ENCODE measurements at regions not wholly inside any gene's neighbourhood (a gene's known extent, or its start where the extent isn't known, plus 50 kb on each side); places are given as distances from the start of the nearest gene placed in this dataset.
"Not testable (repeated sequence)": the region's sequence is repeated elsewhere in the genome, so short reads cannot be mapped to it uniquely, and the experiment has no call there.

GRCh38 chr5:40453689-40454088 lies 226.0 kb upstream of the PTGER4 start:
- Histone ChIP-seq H3K9me3 (replicated peaks in 1 of 11) (peaks cover 35 to 52% (median 43%) of the 10 kb centered on the region in 11 experiments), H3K4me2 (peak overlapping the region in 8 of 11 experiments; percentile 1 to 52 (median 30); a peak in 12 of 22 replicates), H3K27ac (no peak overlapping the region), H3K9ac (no peak overlapping the region), H3K27me3 (no peaks in the 10 kb centered on the region), H3K36me3 (no peaks in the 10 kb centered on the region), H4K20me1 (no peaks in the 10 kb centered on the region), H3K4me3 (no peak overlapping the region), H3K4me1 (peaks cover 0 to 9% (median 6%) of the 10 kb centered on the region in 10 experiments; a peak in 10 of 20 replicates)
- TF ChIP-seq Cebpa-rat (IDR thresholded peaks at IDR 0.05) = no peak

- Histone ChIP-seq H3K9me3 (replicated peaks in 1 of 11) (peaks cover 35 to 58% (median 48%) of the 10 kb centered on the region in 11 experiments), H4K20me1 (no peaks in the 10 kb centered on the region), H3K4me2 (peak overlapping the region in 7 of 11 experiments; percentile 1 to 52 (median 31); a peak in 8 of 22 replicates), H3K36me3 (no peaks in the 10 kb centered on the region), H3K9ac (no peak overlapping the region), H3K4me3 (no peak overlapping the region), H3K4me1 (peaks cover 0 to 9% (median 6%) of the 10 kb centered on the region in 10 experiments; a peak in 10 of 20 replicates), H3K27me3 (no peaks in the 10 kb centered on the region), H3K27ac (no peak overlapping the region)
- TF ChIP-seq Cebpa-rat (IDR thresholded peaks at IDR 0.05) = no peak
Measured at GRCh38 chr5:40452874-40453624, 226.7 kb upstream of the PTGER4 start.

GRCh38 chr5:40447438-40447837 lies 232.3 kb upstream of the PTGER4 start:
- no peak overlapping the region for H3K4me3 ChIP-seq
- peaks cover 2 to 8% (median 3%) of the 10 kb centered on the region in 10 experiments; a peak in 16 of 20 replicates for H3K4me1 ChIP-seq
- no peak for TF ChIP-seq Cebpa-rat (IDR thresholded peaks at IDR 0.05)
- no peak overlapping the region for H3K9ac ChIP-seq
- H3K27me3 ChIP-seq = no peaks in the 10 kb centered on the region
- no peak overlapping the region for H3K27ac ChIP-seq
- H4K20me1 ChIP-seq = no peaks in the 10 kb centered on the region
- no peaks in the 10 kb centered on the region; a peak in 1 of 22 replicates for H3K36me3 ChIP-seq
- no peak overlapping the region; a peak in 1 of 22 replicates for H3K4me2 ChIP-seq
- H3K9me3 ChIP-seq (replicated peaks in 1 of 11) = peaks cover 53 to 85% (median 67%) of the 10 kb centered on the region in 11 experiments

- no peak overlapping the region; a peak in 2 of 22 replicates for H3K4me2 ChIP-seq
- peaks cover 7 to 13% (median 8%) of the 10 kb centered on the region in 10 experiments; a peak in 19 of 20 replicates for H3K4me1 ChIP-seq
- no peaks in the 10 kb centered on the region for H4K20me1 ChIP-seq
- no peak overlapping the region for H3K27ac ChIP-seq
- H3K4me3 ChIP-seq = no peak overlapping the region
- no peak overlapping the region for H3K9ac ChIP-seq
- H3K36me3 ChIP-seq = no peaks in the 10 kb centered on the region; a peak in 1 of 22 replicates
- no peaks in the 10 kb centered on the region for H3K27me3 ChIP-seq
- no peak for TF ChIP-seq Cebpa-rat (IDR thresholded peaks at IDR 0.05)
- H3K9me3 ChIP-seq (replicated peaks in 1 of 11) = peaks cover 48 to 83% (median 62%) of the 10 kb centered on the region in 11 experiments
Measured at GRCh38 chr5:40446910-40447309, 232.8 kb upstream of the PTGER4 start.

- H3K4me1 ChIP-seq = peaks cover 18 to 32% (median 20%) of the 10 kb centered on the region in 10 experiments; a peak in 19 of 20 replicates
- no peaks in the 10 kb centered on the region; a peak in 1 of 22 replicates for H3K36me3 ChIP-seq
- peak overlapping the region; percentile 37 to 75 (median 64); a peak in 17 of 22 replicates for H3K4me2 ChIP-seq
- H3K9me3 ChIP-seq (replicated peaks in 1 of 11) = peaks cover 35 to 84% (median 58%) of the 10 kb centered on the region in 11 experiments
- no peak overlapping the region for H3K4me3 ChIP-seq
- H4K20me1 ChIP-seq = no peaks in the 10 kb centered on the region
- H3K27ac ChIP-seq = peak overlapping the region in 8 of 11 experiments; percentile 15 to 84 (median 40); a peak in 10 of 22 replicates
- no peaks in the 10 kb centered on the region for H3K27me3 ChIP-seq
- H3K9ac ChIP-seq = peak overlapping the region in 2 of 11 experiments; percentile 47 to 49; a peak in 2 of 22 replicates
- TF ChIP-seq Cebpa-rat (IDR thresholded peaks at IDR 0.05) = no peak
Measured at GRCh38 chr5:40442346-40442745, 237.4 kb upstream of the PTGER4 start.

GRCh38 chr5:40441733-40442132 lies 238.0 kb upstream of the PTGER4 start:
- H4K20me1 ChIP-seq = no peaks in the 10 kb centered on the region
- no peak for TF ChIP-seq Cebpa-rat (IDR thresholded peaks at IDR 0.05)
- H3K27ac ChIP-seq = peak overlapping the region; percentile 14 to 84 (median 26); a peak in 15 of 22 replicates
- H3K27me3 ChIP-seq = no peaks in the 10 kb centered on the region
- no peaks in the 10 kb centered on the region; a peak in 1 of 22 replicates for H3K36me3 ChIP-seq
- H3K4me2 ChIP-seq = peak overlapping the region; percentile 37 to 75 (median 64)
- H3K4me1 ChIP-seq = peaks cover 24 to 38% (median 26%) of the 10 kb centered on the region in 10 experiments
- peak overlapping the region in 2 of 11 experiments; percentile 47 to 49; a peak in 4 of 22 replicates for H3K9ac ChIP-seq
- peaks cover 31 to 81% (median 55%) of the 10 kb centered on the region in 11 experiments for H3K9me3 ChIP-seq (replicated peaks in 1 of 11)
- 0 out of 20 replicates have a peak overlapping the region, but pooled peaks of 1 of the 10 experiments have one; percentile 7 for H3K4me3 ChIP-seq

- H3K4me2 ChIP-seq = peak overlapping the region in 3 of 11 experiments; percentile 64 to 75 (median 70); a peak in 3 of 22 replicates
- H3K4me3 ChIP-seq = 0 out of 20 replicates have a peak overlapping the region, but pooled peaks of 1 of the 10 experiments have one; percentile 7
- no peaks in the 10 kb centered on the region for H4K20me1 ChIP-seq
- H3K9me3 ChIP-seq (replicated peaks in 1 of 11) = peaks cover 21 to 71% (median 45%) of the 10 kb centered on the region in 11 experiments
- H3K9ac ChIP-seq = no peak overlapping the region
- peak overlapping the region in 1 of 11 experiments; percentile 71; a peak in 1 of 22 replicates for H3K27ac ChIP-seq
- no peak for TF ChIP-seq Cebpa-rat (IDR thresholded peaks at IDR 0.05)
- peaks cover 31 to 48% (median 36%) of the 10 kb centered on the region in 10 experiments for H3K4me1 ChIP-seq
- H3K27me3 ChIP-seq = no peaks in the 10 kb centered on the region
- no peaks in the 10 kb centered on the region; a peak in 1 of 22 replicates for H3K36me3 ChIP-seq
Measured at GRCh38 chr5:40440746-40441145, 239.0 kb upstream of the PTGER4 start.

- not testable (repeated sequence) for H3K36me3 ChIP-seq, H3K27me3 ChIP-seq, H3K4me3 ChIP-seq, H3K4me2 ChIP-seq, H4K20me1 ChIP-seq, H3K27ac ChIP-seq, H3K9ac ChIP-seq
- H3K9me3 ChIP-seq (replicated peaks in 1 of 11) = peaks cover 5 to 56% (median 31%) of the 10 kb centered on the region in 11 experiments; a peak in 20 of 22 replicates
- H3K4me1 ChIP-seq = peaks cover 31 to 48% (median 36%) of the 10 kb centered on the region in 10 experiments
Measured at GRCh38 chr5:40439103-40439502, 240.6 kb upstream of the PTGER4 start.

GRCh38 chr5:40438646-40439045 lies 241.1 kb upstream of the PTGER4 start:
- not testable (repeated sequence) for H3K4me3 ChIP-seq, H3K27me3 ChIP-seq, H3K9ac ChIP-seq, H4K20me1 ChIP-seq, H3K36me3 ChIP-seq, H3K4me2 ChIP-seq
- peaks cover 5 to 52% (median 30%) of the 10 kb centered on the region in 11 experiments; a peak in 20 of 22 replicates for H3K9me3 ChIP-seq (replicated peaks in 1 of 11)
- peaks cover 31 to 48% (median 36%) of the 10 kb centered on the region in 10 experiments for H3K4me1 ChIP-seq
- 0 out of 22 replicates have a peak overlapping the region, but pooled peaks of 2 of the 11 experiments have one; percentile 7 to 67 for H3K27ac ChIP-seq

Data from BLaER1 treated with 17β-estradiol and CSF1 and Interleukin-3, amounts not matched to agents 10 nM and 100 nM (cell line).